GM19035 (cell line): ENCODE measurements at regions not wholly inside any gene's neighbourhood (a gene's known extent, or its start where the extent isn't known, plus 50 kb on each side); places are given as distances from the start of the nearest gene placed in this dataset.
A peak's percentile ranks its signal among the peaks of the same experiment; 100 is the strongest.
"Not testable (repeated sequence)": the region's sequence is repeated elsewhere in the genome, so short reads cannot be mapped to it uniquely, and the experiment has no call there.

Experiments
- ATAC-seq: cut with Tn5 transposase; IDR thresholded peaks from one replicate; pipeline ENCODE4 v1.9.1; 2021; ENCODE audit not compliant: unreplicated experiment

- no peak for ATAC-seq
These were observed 59.7 kb downstream of the TEX35 start for GRCh38 chr1:178572604-178573003.

- peak; percentile 71 for ATAC-seq
These were observed 60.4 kb downstream of the TEX35 start for GRCh38 chr1:178573330-178573729.

- ATAC-seq: no peak
These were observed 61.4 kb downstream of the TEX35 start for GRCh38 chr1:178574345-178574744.

- ATAC-seq: peak; percentile 46
These were observed 62.9 kb downstream of the TEX35 start for GRCh38 chr1:178575611-178576361.

- ATAC-seq: no peak
These were observed 63.9 kb downstream of the TEX35 start for GRCh38 chr1:178576841-178577240.

- no peak for ATAC-seq
These were observed 65.0 kb downstream of the TEX35 start for GRCh38 chr1:178577882-178578281.

- ATAC-seq: no peak
These were observed 65.6 kb downstream of the TEX35 start for GRCh38 chr1:178578541-178578940.

- no peak for ATAC-seq
These were observed 66.2 kb downstream of the TEX35 start for GRCh38 chr1:178579095-178579494.

- peak; percentile 50 for ATAC-seq
These were observed 66.7 kb downstream of the TEX35 start for GRCh38 chr1:178579562-178579961.

- ATAC-seq: no peak
These were observed 67.2 kb downstream of the TEX35 start for GRCh38 chr1:178580096-178580495.

GRCh38 chr1:178580876-178581275, 68.0 kb downstream of the TEX35 start:
- no peak for ATAC-seq

GRCh38 chr1:178581351-178582303, 68.7 kb downstream of the TEX35 start:
- peak; percentile 82 for ATAC-seq

GRCh38 chr1:178587096-178587495, 74.2 kb downstream of the TEX35 start:
- ATAC-seq: no peak

- ATAC-seq: no peak
These were observed 75.1 kb downstream of the TEX35 start for GRCh38 chr1:178587975-178588374.

GRCh38 chr1:178589042-178589441, 76.1 kb downstream of the TEX35 start:
- not testable (repeated sequence) for ATAC-seq

- ATAC-seq: not testable (repeated sequence)
These were observed 78.9 kb downstream of the TEX35 start for GRCh38 chr1:178591811-178592210.

- ATAC-seq: no peak
These were observed 80.6 kb downstream of the TEX35 start for GRCh38 chr1:178593515-178593914.

- no peak for ATAC-seq
These were observed 81.2 kb downstream of the TEX35 start for GRCh38 chr1:178594133-178594532.

GRCh38 chr1:178595491-178595890, 82.6 kb downstream of the TEX35 start:
- ATAC-seq: no peak

GRCh38 chr1:178599087-178599486, 86.2 kb downstream of the TEX35 start:
- ATAC-seq: no peak

GRCh38 chr1:178599745-178600144, 86.8 kb downstream of the TEX35 start:
- peak; percentile 82 for ATAC-seq

- no peak for ATAC-seq
These were observed 91.0 kb downstream of the TEX35 start for GRCh38 chr1:178603926-178604325.
